ENCODE measurements at regions not wholly inside any gene's neighbourhood (a gene's known extent, or its start where the extent isn't known, plus 50 kb on each side); places are given as distances from the start of the nearest gene placed in this dataset.

DNA sequence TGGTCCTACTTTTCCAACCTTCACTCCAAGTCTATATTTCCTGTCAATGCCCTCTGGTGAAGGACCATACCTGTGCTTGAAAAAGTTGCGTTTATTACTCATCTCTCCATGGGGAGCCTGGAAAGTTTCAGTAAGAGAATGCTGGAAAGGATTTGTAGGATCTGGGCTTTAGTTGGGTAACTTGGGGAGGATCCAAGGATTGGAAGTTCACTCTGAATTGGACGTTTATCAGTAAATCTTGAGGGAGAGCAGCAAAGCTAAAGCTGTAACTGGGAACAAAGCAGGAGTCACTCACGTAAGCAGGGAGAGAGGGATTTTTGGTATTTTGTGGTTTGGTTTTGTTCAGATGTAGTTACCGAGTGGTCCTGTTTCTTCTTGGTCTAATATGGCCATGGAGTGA lies 51.4 kb upstream of the NPVF start:
- DNase-seq: no peak

DNA sequence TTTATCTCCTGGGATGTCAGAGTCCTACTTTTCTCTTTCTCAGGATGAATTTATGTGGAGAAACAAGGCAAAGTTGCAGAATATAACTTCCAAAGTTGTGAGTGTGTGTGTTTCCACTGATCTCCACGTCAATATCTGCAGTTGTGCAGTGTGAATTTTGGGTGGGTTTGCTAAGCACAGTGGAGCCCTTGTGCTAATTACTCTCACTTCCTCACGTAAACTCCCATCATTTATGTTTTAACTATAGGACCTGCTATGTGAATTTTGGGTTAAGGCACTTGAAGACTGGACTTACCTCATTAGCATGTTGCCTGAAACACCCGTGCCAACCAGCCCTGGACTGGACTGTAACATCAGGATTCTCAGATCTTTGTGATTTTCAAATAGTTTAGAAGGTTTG lies 51.9 kb upstream of the NPVF start:
- no peak for DNase-seq

DNA sequence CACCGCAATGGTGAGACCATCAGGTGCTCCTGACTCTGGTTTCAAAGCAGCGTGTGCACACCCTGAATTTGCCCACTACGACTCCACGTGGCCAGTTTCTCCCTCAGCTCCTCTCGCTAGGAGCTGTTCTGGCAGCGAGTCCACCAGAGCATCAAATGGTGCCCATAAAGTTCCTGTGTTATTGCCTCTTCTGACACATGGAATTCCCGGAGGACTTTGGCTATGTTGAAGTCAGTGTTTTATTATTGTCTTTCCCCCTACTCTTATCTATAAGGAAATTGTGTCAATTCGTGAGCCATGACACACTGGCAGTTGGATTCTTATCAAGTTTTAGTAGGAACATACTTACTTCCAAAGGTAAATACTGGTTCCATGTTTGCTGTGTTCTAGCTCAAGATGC lies 53.9 kb upstream of the NPVF start:
- DNase-seq: no peak

DNA sequence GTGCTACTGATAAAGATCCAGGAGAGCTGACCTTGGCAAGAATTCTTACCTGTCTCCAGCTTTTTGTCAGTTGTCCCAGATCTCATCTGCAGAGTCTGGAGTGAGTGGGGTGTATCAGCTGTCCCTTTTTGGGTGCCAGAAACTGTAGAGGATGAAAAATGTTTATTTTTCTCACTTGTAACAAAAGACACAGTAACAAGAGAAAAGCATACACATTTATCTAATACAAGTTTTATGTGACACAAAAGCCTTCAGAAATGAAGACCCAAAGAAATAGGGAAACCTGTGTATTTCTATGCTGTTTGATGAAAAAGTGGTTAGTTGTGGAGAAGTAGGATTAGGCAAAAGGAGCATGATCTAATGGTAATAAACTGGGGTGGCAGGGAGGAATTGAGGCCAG lies 58.5 kb upstream of the NPVF start:
- no peak for DNase-seq

DNA sequence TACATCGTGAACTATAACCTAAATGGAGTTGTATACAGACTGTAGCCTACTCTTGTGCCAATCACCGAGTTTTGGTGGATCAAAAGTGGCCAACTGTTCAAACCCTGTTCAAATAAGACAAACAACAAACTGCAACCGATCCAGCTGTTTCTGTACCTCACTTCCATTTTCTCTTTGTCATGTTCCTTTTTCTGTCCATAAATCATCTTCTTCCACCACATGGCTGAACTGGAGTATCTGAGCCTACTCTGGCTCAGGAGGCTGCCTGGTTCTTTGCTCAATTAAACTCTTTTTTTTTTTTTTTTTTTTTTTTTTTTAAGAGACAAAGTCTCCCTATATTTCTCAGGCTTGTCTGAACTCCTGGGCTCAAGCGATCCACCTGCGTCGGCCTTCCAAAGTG lies 59.0 kb upstream of the NPVF start:
- no peak for DNase-seq

DNA sequence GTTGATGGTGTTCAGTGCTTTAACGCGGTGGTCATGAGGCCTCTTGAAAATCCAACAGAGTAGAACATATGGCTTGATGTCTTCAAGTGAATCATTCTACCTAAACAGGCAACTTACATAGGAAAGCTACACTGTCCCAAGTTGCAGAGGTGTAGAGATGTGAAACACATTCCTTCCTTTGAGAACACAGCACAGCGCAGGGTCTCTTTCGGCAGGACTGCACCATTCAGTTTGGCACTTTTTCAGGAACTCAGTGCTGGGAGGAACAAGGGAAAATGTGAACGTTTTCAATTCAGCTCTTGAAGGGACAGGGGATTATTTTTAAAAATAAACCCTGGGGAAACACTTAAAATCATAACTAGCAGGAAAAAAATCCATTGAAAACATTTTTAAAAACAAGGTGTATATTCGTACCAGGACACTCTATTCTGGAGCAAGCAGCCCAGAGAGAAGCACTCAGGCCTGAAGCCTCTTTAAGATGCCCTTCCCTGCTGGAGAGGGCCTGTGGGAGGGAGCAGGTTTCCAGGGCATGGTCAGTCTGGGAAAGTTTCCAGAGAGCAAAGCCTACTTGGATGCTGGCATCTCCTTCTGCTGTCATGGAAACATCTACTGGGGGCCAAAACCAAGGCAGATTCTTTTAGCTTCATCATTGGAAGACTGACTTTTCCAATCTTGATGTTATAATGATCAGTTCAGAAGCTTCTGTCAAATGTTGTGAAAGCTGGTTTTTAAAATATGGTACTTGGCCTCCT lies 60.4 kb upstream of the NPVF start:
- DNase-seq: no peak

DNA sequence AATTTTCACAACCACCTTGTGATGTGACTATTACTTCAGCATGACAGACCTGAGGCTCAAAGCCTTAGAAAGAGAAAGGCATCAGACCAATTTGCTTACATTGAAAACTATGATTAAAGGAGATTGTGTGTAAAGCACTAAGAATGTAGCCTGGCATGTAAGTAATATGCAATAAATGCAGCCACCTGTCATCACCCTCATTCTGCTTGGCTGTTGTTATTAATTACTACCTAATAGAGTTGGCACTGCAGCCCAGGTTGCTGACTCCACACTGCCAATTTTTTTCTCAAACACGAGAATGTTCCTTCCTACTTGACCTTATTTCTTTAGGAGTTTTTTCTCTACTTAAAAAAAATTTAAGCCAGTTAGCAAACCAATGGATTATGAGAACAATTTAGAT lies 61.2 kb upstream of the NPVF start:
- DNase-seq: no peak

DNA sequence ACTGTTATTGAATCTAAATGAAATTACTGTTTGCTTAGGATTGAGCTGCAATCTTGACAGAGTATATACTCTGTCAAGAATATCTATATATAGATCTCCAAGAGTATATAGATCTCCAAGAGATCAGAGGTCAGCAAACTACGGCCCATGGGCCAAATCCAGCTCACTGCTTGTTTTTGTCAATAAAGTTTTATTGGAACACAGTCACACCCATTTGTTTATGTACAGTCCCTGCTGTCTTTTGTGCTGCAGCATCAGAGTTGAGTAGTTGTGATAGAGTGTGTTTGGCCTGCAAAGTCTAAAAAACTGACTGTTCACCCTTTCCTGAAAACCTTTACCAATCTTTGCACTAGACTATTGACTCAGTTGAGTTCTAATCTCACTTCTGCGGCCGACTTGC lies 66.3 kb upstream of the NPVF start:
- no peak for DNase-seq

DNA sequence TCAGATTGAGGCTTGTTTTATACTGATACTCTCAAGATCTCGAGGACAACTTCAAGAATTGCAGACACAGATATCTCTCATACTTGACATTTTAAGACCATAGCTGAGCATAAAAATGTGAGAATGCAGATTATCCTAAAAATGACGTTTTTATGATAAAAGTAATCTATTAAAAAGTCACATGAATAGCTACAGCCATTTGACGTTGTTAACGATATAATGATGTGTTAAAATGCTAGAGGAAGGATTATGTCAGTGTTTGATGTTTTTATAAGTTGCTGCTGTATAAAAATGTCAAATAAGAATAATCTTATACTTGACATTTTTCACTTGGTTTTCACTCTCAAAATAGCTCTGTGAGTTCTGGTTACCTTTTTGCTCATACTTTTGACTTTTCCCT lies 67.1 kb upstream of the NPVF start:
- no peak for DNase-seq

DNA sequence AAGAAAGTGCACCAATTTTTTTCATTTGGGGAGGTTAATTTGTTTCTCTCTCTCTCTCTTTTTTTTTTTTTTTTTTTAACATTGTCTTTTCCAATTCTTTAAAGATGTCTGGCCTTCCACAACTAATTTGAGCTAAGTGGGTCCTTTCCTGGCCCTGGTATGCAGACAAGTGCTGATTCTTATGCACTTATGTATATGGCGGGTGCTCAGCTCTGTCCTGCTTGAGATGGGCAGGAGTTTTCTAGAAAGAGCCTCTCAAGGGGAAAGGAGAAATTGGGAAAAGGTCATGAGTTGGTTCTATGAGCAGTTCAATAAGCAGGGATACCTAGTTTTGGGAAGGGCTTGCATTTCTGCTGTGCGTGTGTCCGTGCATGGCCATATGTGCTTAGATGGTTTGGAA lies 67.8 kb upstream of the NPVF start:
- DNase-seq: no peak

DNA sequence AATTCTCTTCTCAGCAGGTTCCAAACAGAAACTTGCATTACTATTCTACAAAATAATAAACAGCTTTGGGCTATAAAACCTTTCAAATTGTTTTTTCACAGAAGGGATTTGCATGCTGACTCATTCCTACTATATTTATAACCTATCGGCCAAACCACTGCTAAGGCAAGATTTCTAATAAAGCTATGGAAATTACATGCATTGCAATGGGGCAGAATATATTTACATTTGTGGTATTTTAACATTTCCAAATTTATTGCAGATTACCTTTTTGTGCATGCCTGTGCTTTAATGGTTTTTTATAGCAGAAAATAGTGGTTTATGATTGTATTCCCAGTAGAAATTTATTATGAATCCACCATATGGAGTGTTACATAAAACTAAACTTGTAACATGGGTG lies 69.0 kb upstream of the NPVF start:
- no peak for DNase-seq

DNA sequence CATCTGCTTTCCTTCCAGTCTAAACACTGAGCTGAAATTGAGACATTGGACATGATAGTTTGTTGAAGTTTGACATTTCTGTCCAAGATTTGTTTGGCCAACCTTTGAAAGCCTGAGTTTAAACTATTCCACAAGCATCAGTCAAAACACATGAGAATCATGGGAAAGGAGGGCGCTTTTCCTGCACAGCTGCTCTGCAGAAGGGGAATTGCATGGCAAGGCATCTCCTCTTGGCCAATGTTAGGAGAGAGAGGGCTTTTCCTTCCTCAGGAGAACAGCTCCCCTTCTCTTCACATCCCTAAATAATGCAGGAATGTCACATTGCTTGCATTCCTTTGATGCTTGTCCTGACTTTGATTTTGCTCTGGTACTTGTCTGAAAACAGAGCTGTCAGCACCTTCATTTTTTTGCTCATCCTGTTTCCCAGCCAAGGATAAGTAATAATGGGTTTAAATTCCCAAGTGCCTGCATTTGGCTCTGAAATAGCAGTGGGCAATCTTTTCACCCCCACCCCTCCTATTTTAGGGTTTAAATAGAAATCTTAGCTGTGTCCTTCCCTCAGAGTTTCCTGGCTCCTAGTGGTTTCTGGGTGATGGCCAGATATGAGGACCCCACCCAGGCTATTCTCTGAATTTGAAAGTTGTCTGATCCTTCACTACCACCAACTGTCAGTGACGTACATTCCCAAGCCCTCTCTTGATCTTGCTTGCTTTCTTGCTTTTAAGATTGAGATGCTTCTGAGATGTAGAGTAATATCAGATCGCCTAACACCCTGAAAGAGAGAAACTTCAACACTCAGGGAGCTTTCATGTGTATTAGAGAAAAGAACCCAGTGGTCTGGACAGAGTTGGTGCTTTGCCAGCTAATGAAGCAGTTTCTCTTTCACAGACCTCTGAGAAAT lies 75.2 kb upstream of the NPVF start:
- no peak for DNase-seq

DNA sequence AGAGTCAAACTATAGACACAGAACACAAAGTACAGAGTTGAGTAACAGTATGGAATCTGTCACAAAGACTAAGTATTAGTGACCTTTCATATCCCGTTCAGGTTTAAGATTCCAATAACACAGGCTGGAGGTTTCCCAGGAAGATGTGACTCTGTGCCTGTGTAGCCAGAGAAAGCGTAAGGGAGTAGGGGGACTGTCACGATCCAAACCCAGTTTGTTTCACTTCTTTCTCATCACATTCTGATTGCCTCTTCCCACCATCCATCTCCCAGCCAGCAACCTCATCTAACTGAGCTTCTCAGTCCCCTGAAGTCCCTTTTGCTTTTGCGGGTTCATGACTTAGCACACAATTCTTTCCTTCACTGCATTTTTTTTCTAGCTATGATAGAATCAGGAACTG lies 76.4 kb upstream of the NPVF start:
- no peak for DNase-seq

DNA sequence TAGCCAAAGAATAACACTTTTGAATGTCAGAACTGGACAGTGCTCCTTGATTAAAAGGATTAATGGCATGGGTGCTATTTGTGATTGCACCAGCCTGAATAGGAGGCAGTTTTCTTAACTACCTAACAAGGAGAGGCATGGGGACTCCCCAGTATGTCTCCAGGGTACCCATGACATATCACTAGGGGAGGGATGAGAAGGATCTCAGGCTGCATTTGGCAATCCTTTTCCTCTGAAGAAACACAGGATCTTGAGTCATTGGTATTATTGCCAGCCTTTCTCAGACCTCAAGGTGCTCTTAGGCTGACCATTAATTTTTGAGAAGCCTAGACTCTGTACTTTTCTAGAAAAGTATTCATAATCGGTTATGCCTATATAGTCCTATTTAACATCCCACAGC lies 77.5 kb upstream of the NPVF start:
- DNase-seq: no peak

DNA sequence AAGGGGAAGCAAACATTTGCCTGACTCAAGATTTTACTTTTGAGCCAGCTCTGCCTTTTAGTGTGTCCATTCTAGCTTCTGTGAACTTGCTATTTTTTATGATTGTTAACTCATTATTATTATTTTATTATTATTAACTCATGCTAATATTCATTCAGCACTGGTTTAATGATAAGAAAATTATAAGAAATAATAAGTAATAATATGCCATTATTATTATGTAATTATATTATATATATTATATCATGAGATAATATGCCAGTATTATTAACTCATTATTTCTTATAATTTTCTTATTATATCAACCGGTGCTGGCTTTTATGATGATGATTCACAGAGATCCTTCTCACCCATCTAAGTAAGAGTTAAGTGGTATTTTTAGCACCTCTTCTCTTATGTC lies 79.3 kb upstream of the NPVF start:
- no peak for DNase-seq

DNA sequence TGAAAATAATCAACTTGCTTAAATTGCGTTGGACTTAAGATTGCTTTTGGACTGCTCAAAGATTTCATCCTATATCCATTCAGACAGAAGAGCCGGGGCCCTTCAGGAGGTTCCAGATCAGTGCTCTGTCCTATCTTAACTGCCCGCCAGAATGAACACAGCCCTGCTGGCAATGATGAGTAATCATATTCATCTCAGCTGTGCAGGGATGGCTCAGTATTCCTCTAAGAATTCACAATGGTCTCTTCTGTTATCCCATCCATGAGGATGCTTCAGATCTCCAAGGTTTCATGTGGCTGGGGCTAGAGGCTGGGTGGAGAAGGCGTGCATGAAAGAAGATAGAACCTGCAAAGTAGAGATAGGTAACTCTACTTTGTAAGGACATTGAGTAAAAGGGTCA lies 80.0 kb upstream of the NPVF start:
- no peak for DNase-seq

DNA sequence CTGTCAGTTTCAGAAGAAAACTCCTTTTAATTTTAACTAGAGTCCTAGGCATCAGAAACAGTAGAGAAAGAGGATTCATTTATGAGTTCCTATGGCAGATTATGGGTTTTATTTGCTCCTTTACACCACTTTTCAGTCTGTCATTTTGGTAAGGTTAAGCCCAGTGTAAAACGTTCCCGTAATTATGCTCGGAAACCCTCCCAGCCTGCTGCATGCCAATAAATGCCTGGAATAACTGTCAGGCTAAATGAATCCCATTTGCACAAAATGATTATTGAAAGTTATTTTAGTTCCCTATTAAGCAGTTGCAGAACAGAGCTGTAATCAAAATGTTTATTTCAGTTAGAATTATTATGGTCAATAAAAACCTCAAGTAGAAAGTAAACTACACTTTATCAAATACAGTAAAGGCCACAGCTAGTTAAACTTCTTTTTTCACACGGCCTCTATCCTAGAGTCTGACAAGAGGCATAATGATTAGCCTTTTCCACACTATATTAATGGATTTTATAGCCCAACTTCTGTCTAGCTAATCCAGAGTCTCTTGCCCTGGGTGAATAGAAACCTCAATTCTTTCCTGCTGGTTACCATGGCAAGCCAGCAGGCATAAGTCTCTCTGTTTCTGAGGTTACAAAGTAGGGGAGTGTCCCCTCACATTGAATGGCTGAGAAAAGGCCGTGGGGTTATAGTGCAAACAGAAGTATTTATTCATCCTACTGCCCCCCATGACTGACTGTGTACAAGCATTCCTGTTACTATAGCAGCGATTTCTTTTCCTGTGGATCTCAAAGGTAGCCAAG lies 80.8 kb upstream of the NPVF start:
- no peak for DNase-seq

DNA sequence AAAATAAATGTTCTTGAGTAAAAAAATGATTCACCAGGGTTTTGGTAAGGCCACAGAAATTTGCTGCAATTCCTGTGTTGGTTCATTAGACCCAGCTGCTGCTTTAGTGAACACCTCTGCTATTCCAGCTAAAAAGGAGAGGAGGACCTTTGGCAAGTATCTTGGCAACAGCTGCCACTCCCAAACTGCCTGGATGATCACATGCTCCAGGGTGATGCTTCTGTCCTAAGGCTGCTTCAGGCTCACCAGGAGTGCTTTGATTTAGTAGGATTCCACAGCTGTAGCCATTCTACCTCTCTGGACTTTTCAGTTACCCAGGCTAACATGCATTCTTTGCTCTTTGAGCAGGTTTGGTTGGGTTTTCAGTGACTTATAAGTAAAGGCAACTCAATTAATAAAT lies 82.6 kb upstream of the NPVF start:
- no peak for DNase-seq

DNA sequence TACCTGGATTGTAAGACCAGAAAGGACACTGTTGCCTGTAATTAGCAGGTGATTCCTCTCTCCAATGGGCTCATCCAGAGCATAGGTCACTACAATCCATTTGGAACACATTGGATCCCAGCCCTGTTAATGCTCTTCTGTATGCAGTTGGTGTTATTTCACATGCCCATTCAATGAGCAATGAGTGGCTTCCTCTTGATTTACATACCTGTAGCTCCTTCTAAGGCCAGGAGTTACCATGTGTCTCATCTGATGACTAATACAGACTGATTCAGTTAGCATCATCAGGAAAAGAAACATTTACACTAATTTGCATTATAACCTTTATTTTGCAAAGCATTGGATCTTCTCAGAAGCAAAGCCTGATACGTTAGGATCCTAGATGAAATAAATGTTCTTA lies 83.1 kb upstream of the NPVF start:
- DNase-seq: no peak

DNA sequence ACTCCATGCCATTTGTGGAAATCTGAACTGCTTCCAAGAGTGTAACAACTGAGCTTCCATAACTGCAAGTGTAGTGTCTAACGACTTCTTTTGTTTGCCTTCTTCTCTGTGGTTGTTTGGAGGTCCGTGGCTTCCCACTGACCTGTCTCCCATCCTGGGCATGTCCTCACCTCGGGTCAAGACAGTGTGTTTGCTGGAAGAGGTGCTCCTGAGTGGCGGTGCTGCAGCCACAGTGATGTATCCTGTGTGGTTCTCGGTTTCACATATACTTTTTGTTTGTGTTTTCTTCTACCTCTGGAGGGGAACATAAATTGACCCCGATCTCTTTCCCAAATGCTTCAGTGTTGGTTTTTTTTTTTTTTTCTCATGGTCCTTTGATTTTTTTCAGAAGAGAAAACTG lies 84.7 kb upstream of the NPVF start:
- DNase-seq: no peak

DNA sequence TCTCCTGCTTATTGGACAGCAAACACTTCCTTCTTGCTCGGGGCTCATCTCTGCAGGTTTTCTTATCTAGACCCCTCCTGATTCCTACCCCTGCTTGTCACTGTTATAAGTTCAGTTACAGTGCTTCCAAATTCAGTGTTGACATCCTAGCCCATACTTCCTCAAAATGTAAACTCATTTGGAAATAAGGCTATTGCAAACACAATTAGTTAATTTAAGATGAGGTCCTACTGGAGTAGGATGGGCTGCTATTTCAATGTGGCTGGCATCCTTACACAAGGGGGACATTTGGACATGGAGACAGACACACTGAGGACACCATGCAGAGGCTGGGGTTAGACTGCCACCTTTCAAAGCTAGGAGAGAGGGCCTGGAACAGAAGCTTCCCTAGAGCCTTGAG lies 85.2 kb upstream of the NPVF start:
- DNase-seq: no peak

DNA sequence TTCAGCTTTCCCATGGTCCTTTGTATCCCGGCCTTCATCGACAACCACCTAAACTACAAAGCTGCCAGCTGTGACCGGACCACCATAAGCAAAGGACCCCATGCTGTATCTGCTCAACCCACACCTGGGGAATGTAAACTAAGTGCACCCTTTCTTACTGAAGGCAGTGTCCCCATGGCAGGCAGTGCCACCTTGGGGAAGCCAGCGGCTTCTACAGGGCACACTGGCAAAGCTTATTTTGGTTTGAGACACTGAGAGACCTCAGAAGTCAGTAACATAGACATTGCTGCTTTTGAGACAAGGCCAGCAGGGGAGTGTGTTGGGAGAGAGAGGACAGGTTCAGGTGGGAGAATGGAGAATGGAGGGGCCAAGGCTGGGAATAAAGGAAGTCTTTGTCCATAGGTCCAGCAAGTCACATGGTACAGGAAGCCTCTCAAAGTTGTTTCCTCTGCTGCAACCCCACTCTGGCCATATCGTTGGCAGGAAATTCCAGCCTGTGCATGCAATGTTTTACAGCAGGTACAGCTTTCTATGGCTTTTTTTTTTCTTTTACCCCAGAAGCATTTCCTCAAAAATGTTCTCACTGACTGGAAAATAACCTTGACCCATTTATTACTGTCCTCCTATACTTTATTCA lies 85.9 kb upstream of the NPVF start:
- DNase-seq: no peak

DNA sequence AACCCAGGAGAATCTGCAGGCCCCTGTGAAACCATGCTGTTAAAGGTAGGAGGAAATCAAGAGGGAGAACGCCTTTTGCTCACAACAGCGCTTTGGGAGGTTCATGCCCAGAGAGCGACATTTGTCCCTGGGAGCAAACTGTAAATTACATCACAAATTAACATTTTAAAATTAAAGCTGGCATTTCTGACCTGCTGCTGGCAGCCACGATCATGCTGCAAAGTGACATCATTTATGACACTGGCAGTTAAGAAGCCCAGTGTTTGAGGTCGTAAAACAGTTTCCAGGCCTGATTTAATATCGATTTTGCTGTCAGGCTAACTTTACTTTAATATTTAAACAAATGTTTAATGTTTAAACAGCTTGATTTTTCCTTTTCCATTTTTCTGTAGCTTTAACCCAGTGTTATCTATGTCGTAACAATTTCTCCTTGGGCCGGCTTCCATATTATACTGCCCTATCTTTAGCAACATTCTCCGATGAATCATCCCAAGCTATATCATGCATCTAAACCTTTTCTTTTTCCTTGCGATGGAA lies 86.5 kb upstream of the NPVF start:
- DNase-seq: no peak

Data from amniotic stem cell (primary cell).